ENCODE measurements at regions not wholly inside any gene's neighbourhood (a gene's known extent, or its start where the extent isn't known, plus 50 kb on each side); places are given as distances from the start of the nearest gene placed in this dataset.
"Not testable (repeated sequence)": the region's sequence is repeated elsewhere in the genome, so short reads cannot be mapped to it uniquely, and the experiment has no call there.

- H3K9me3 ChIP-seq; H3K27me3 ChIP-seq; intact Hi-C loops (cut with DNase I); DNase-seq (ENCODE audit: extremely low spot score in 2 of 2); H3K4me1 ChIP-seq; H3K27ac ChIP-seq; H3K4me3 ChIP-seq; H3K36me3 ChIP-seq: not testable (repeated sequence)
Observed at GRCh38 chr17:15867331-15867730, 77.6 kb upstream of the ADORA2B start.

- DNase-seq (ENCODE audit: extremely low spot score in 2 of 2); H3K9me3 ChIP-seq; H3K27ac ChIP-seq; H3K4me1 ChIP-seq; H3K27me3 ChIP-seq; H3K36me3 ChIP-seq; H3K4me3 ChIP-seq; intact Hi-C loops (cut with DNase I): not testable (repeated sequence)
Observed at GRCh38 chr17:15869868-15870267, 75.1 kb upstream of the ADORA2B start.

GRCh38 chr17:15872677-15873076, 72.3 kb upstream of the ADORA2B start:
- H3K4me1 ChIP-seq; H3K9me3 ChIP-seq; H3K4me3 ChIP-seq; intact Hi-C loops (cut with DNase I); H3K27me3 ChIP-seq; H3K27ac ChIP-seq; DNase-seq (ENCODE audit: extremely low spot score in 2 of 2); H3K36me3 ChIP-seq: not testable (repeated sequence)

- H3K27me3 ChIP-seq; intact Hi-C loops (cut with DNase I); H3K9me3 ChIP-seq; H3K36me3 ChIP-seq; H3K4me1 ChIP-seq; H3K4me3 ChIP-seq; DNase-seq (ENCODE audit: extremely low spot score in 2 of 2); H3K27ac ChIP-seq: not testable (repeated sequence)
Observed at GRCh38 chr17:15877882-15878500, 66.9 kb upstream of the ADORA2B start.

- TF ChIP-seq POLR2AphosphoS5 (IDR thresholded peaks at IDR 0.05; ENCODE audit: insufficient read depth in 1 of 2, low read depth in 1 of 2) (no peak), POLR2A (IDR thresholded peaks at IDR 0.05) (no peak), CTCF (IDR thresholded peaks at IDR 0.05) (no peak)
- H3K27ac ChIP-seq, result no peak overlapping the region
- no peaks in the 10 kb centered on the region for H3K36me3 ChIP-seq
- no peak for DNase-seq (ENCODE audit: extremely low spot score in 2 of 2)
- intact Hi-C loops (cut with DNase I), result no loop called here
- no peak overlapping the region for H3K4me3 ChIP-seq
- H3K4me1 ChIP-seq, result no peaks in the 10 kb centered on the region
- no peaks in the 10 kb centered on the region for H3K9me3 ChIP-seq
- H3K27me3 ChIP-seq, result no peaks in the 10 kb centered on the region
Observed at GRCh38 chr17:15882058-15882720, 62.7 kb upstream of the ADORA2B start.

GRCh38 chr17:15882777-15883176, 62.2 kb upstream of the ADORA2B start:
- no peaks in the 10 kb centered on the region for H3K4me1 ChIP-seq
- intact Hi-C loops (cut with DNase I), result no loop called here
- H3K27me3 ChIP-seq, result no peaks in the 10 kb centered on the region
- TF ChIP-seq POLR2A (IDR thresholded peaks at IDR 0.05) (no peak), POLR2AphosphoS5 (IDR thresholded peaks at IDR 0.05; ENCODE audit: insufficient read depth in 1 of 2, low read depth in 1 of 2) (no peak), CTCF (IDR thresholded peaks at IDR 0.05) (no peak)
- H3K36me3 ChIP-seq, result no peaks in the 10 kb centered on the region
- H3K27ac ChIP-seq, result no peak overlapping the region
- DNase-seq (ENCODE audit: extremely low spot score in 2 of 2), result no peak
- H3K9me3 ChIP-seq, result no peaks in the 10 kb centered on the region
- no peak overlapping the region for H3K4me3 ChIP-seq

GRCh38 chr17:15883617-15884111, 61.3 kb upstream of the ADORA2B start:
- Histone ChIP-seq H3K27me3 (no peaks in the 10 kb centered on the region), H3K36me3 (no peaks in the 10 kb centered on the region), H3K27ac (no peak overlapping the region), H3K4me3 (no peak overlapping the region), H3K4me1 (no peaks in the 10 kb centered on the region), H3K9me3 (no peaks in the 10 kb centered on the region)
- intact Hi-C loops (cut with DNase I), result no loop called here
- no peak for TF ChIP-seq CTCF (IDR thresholded peaks at IDR 0.05)
- TF ChIP-seq POLR2A (IDR thresholded peaks at IDR 0.05), result no peak
- no peak for TF ChIP-seq POLR2AphosphoS5 (IDR thresholded peaks at IDR 0.05; ENCODE audit: insufficient read depth in 1 of 2, low read depth in 1 of 2)
- no peak for DNase-seq (ENCODE audit: extremely low spot score in 2 of 2)

Measured in vagina (tissue), 2 donors.